ENCODE measurements at regions not wholly inside any gene's neighbourhood (a gene's known extent, or its start where the extent isn't known, plus 50 kb on each side); places are given as distances from the start of the nearest gene placed in this dataset.

DNA sequence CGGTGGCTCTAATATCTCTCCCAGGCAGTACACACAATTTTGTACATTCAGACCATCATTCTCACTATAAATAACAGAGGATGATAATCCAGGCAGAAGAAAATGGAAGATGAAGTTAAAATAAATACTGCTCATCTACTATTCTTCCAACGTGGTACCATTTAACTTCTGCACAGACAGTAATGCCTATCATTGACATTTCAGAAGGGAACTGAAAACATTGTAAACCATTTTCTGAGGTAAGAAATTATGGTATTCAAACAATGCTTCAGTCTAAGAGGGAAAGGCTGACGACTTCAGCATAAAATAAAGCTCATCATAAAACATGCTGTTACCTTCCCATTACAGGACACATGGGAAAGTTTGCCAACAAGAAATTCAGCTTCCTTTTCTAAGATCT lies 814.4 kb downstream of the NR4A2 start:
- TF ChIP-seq, protein P1, sequence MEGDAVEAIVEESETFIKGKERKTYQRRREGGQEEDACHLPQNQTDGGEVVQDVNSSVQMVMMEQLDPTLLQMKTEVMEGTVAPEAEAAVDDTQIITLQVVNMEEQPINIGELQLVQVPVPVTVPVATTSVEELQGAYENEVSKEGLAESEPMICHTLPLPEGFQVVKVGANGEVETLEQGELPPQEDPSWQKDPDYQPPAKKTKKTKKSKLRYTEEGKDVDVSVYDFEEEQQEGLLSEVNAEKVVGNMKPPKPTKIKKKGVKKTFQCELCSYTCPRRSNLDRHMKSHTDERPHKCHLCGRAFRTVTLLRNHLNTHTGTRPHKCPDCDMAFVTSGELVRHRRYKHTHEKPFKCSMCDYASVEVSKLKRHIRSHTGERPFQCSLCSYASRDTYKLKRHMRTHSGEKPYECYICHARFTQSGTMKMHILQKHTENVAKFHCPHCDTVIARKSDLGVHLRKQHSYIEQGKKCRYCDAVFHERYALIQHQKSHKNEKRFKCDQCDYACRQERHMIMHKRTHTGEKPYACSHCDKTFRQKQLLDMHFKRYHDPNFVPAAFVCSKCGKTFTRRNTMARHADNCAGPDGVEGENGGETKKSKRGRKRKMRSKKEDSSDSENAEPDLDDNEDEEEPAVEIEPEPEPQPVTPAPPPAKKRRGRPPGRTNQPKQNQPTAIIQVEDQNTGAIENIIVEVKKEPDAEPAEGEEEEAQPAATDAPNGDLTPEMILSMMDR (conservative IDR thresholded peaks at IDR 0.05; ENCODE audit: low read length): no peak
- TF ChIP-seq EZH2phosphoT487 (IDR thresholded peaks at IDR 0.05; ENCODE audit: borderline replicate concordance): no peak
